Fibroblast of skin of left quadriceps (primary cell): ENCODE measurements at regions not wholly inside any gene's neighbourhood (a gene's known extent, or its start where the extent isn't known, plus 50 kb on each side); places are given as distances from the start of the nearest gene placed in this dataset.
"Not testable (repeated sequence)": the region's sequence is repeated elsewhere in the genome, so short reads cannot be mapped to it uniquely, and the experiment has no call there.

Experiments
- DNase-seq, 2 experiments: peaks; one replicate each; pipeline ENCODE4 v3.0.0-alpha.2; 2013; ENCODE audit warnings: low read depth in 2 of 2

DNA sequence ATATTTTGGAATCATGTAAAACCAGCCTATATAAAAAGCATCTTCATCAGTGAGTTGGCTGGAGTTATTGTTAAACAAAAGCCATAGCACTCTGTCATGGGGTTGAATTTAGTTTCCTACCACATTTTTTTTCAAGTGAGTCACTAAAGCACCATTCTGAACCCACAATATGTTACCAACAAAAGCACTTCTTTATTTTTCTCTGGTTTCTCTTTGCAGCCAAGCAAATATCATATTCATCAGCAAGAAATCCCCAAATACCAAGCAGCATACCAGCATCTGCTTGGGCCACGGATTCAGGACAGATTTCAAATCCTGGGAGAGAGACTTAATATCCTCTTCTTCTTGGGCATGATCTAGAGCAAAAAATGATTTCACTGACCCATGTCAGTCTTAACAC is 441.4 kb downstream of the BCKDHB start:
- DNase-seq = peak; percentile 82 to 85

DNA sequence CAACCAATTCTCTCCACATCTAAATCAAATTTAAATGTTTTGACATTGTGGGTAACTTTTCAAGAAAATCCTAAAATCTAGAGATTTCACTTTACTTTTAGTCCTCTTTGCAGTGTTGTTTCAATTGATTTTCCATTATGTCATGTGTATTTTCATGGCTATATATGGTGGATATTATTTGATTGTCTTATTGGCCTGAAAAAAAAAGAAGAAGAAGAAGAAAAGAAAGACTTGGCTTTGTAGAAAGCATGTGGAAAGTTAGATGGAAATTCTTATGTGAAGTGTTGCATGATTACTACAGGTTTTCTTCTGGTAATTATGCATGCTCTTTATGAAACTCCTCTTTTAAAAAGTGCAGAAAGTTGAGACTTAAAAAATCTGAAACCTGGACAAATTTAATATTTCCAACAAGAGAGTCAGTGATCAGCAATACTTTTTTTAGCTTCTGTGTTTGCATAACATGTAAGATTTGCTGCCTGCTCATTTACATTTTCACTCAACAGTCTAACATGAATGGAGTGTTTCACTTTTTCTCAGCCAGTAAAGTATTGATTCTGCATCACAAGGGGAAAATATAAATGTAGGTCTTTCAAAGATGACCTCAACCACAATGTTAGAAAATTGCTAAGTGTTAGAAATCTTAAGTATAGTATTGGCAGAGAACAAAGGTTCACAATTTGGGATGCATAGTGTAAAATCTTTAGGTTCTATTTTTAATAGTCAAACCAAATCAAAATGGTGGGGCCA is 438.7 kb downstream of the BCKDHB start:
- DNase-seq = no peak

DNA sequence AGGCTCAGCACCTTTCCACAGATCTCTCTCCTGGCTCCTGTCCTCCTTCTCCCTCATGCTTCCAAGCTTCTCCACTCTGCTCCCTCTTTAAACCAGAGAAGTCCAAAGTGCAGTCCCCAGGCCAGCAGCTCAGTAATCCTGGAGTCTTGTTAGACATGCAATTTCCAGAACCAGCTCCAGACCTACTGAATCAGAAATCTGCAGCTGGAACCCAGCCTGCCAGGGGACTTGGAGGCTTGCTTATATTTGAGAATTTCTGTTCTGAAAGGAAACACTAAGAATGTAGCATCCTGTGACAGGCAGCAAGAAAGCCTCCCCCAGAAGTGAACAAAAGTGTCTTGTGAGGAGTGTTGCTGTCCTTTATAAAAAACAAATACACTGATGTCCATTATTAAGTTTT is 438.1 kb downstream of the BCKDHB start:
- no peak for DNase-seq

DNA sequence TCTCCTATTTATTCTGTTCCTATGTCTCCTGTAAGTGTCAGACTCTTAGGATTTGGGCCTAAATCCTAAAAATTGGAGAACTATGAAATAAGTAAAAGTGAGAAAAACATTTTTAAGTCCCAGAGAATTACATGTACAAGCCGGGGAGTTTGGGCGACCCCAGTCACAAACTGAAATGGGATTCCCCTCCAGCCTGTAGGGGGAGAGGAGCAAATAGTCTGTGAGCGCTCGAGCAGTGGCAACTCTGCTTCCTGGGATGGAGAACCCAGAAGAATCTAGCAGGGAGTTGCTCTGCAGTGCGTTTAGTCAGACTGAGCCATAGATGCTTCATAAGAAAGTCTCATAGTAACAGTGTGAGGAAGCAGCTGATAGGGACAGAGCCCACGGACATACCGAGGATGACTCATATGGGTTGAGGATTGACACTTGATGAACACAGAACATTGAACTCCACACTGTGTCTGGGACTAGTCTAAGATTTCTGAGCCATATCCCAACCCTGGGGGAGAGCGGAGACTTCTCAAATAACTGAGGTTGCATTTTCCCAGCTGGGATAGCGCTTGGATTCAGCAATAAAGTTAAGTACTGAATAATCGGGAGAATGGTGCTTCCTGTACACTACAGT is 437.2 kb downstream of the BCKDHB start:
- peak in 1 of 2 experiments; percentile 24 for DNase-seq

DNA sequence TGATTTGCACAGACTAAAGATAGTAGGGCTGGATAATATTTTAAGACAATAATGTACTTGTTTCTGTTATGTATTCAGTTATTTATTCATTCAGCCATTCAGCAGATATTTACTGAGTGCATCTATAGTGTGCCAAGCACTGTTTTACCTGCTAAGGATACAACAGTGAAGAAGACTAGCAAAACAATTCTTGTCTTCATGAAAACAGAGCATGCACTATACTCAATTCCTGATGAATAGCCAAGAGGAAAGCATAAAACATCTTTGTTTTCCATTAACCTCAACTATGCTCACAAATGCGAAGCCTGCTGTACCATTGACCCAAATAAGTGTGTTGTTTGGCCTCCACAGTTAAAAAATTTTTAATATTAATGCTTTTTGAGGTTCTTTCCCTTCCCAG is 436.7 kb downstream of the BCKDHB start:
- DNase-seq = no peak

DNA sequence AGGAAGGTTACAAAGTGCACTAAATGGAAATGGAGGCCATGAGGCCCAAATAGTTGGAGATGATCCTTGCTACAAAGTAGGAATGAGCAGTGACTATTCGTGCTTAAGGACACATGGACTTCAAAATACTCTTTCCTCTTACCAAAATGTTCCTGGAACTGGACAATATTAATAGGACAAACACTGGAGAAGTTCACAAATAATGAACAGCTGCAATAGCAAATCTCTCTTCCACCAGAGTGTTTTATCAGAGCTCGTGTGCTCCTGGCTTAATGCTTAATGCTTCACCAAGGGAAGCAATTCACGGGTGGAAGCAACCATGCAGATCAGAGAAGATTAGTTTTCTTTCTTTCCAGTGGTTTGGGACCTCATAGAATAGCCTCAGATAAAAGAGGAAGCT is 435.4 kb downstream of the BCKDHB start:
- no peak for DNase-seq

DNA sequence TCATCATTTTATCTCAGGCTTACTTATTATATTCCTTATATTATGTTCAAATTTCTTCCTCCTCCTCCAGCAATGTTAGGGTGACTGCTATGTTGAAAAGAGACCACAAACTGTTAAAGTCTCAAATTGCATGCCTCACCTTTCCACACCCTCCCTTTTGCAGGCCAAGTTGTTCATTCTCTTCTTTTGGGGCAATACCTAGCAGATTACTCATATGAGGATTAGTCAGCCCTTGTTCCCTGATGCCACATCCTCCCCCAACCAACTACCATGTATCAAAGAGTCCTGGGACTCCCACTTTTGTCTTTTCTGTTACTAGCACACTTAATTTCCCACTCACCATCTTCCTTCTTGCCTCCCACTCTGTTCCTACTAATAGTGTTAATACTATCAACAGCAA is 434.7 kb downstream of the BCKDHB start:
- DNase-seq = peak; percentile 78 to 82

DNA sequence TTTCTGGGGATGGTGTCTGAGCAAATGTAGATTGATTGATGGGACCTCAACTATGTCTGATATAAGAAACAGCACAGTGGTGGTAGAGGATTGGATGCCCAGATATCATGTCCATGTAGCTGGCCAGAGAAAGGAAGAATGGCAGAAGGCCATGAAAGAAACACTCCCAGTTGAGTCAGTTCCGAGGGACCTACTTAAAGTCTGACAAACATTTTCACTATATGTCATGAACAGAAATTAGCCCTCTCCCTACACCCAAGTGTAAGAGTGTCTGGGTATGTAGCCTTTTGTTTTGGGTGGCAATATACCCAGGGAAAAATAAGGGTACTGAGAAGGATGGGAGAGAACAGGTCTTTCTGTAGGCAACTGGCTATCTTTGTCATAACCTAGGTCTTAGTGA is 434.2 kb downstream of the BCKDHB start:
- DNase-seq = no peak

DNA sequence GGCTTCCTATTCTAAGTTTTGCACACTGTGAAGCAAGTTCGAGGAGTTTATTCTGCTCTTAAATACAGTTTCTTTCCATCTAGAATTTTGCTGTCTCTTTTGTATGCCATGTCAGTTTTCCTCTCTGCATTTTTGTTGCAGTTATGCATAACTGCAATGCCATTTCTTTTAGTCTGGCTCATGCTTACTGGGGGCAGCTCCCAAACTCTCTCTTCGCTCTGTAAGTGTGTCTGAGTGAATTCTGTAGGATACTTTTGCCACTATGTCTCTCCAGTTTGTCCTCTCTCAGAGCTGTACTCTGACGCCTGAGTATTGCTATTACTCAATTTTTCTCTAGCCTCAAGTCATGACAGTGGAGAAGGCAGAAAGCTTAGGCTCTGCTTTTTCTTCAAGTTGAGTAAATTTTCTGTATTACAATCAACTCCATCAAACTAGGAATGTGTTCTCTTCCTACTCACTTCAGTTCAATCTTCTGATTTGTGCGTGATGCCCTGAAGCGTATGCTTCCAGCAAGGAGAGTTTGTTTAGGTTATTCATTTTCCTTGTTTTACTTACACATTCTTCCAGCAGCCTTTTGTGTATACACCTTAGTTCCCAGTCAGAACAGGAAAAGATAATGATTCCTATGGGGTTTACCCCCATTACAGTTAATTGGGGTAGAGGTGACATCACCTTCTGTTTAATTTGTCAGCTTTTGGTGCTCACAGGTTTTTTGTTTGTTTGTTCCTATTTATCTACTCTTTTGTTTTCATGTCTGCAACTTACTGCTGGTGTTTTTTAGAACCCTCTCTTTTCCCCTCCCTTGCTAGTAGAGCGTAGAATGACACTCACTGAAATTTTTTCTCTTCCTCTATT is 430.9 kb downstream of the BCKDHB start:
- no peak for DNase-seq

DNA sequence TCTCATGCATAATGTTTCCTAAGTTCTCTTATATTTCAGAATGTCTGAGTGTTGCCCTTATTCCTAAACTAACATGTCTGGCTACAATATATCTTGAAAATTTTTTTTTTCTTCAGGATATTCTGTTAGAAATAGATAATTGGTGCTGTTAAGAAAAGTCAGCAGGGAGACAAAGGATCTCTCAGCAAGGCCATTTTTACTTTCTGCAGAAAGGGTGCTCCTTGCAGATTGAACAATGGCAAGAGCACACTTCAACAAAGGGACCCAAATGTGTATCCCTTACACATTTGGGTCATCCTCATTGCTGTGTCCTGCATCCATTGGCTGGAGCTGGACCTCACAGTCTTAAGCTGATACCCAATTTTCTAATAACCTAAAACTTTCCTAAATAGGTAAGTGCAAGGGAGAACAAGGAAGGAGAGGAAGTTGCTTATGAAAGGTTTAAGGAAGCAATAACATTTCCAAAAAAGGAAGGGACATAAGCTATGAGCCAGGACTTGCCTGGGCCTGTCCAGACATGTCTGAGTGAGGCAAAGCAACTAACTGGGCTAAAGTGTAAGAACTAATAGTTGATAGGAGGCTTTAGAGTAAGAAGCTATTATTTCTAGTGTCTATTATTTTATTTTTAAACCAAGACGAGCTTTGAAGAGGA is 429.6 kb downstream of the BCKDHB start:
- DNase-seq = no peak

DNA sequence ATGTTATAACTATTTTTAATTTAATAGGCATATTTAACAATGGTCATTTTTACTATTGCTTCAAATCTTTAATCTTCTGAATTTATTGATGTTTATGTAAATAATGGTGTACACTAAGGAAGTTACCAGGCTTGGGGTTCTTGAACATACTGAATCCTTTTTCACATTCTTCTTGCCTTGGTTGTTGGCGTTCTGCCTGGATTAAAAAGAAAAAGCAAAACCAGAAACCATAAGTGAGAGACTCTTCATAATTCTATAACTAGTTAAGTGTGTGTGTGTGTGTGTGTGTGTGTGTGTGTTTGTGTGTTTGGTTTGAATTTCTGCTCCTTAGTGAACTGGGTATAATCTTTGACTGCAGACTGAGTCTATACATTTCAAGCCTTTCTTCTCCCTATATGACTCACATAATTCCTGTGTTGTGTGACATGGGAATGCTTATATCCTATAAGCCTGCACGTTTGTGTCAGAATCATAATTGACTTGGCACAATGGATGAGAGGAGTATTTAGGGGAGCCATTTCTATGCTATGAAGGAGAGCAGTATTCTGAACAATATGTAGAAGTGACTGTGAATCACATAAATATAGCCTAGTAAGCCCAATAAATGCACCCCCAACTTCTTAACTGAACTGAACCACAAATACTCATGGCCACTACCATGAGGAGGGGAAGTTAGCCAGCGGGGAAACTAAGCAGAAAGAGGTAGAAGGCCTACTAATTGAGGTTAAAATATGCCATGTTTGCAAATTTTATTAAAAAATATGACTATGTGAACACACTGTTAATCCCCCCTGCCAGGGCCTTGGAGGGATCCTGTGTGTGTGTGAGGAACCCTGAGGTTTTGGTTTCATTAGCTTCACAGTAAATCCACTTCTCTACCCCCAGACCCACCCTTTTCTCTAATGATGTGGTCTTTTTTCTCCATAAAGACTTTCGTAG is 425.5 kb downstream of the BCKDHB start:
- DNase-seq = peak; percentile 52 to 60

DNA sequence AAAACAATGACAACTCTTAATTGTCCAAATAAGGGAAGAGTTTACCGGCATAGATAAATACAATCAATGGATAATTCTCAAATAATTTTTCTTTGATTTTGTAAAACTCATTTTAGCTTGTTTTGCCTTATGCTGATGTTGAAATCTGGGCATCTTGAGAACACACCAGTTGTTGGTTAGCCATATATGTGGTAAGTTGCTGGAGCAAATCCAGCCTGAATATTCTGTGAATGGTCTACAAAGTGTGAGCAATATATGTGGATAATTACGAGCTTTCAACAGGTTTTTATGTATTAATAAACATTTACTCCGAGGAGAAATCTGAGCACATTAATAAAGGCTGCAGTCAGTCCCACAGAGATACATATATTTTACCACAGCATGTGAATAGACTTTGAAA is 423.6 kb downstream of the BCKDHB start:
- peak; percentile 80 to 83 for DNase-seq

DNA sequence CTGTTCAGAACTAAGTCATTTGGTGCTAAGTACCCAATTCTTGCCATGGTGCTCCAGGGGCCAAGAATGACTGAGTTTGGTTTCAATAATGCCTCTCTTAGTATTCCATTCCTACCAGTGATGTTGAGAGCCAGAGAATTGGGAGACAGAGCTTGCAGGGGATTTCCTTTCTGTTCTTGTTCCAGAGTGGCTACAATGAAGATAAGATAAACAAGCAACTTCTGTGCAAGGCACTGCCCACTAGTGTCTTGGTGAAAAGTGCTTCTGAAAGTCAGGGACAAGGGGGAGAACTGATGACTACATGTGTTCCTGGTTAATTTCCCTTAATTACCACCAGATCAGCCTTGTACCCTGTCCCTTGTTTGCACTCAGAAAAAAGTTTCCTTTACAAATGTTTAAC is 421.6 kb downstream of the BCKDHB start:
- no peak for DNase-seq

DNA sequence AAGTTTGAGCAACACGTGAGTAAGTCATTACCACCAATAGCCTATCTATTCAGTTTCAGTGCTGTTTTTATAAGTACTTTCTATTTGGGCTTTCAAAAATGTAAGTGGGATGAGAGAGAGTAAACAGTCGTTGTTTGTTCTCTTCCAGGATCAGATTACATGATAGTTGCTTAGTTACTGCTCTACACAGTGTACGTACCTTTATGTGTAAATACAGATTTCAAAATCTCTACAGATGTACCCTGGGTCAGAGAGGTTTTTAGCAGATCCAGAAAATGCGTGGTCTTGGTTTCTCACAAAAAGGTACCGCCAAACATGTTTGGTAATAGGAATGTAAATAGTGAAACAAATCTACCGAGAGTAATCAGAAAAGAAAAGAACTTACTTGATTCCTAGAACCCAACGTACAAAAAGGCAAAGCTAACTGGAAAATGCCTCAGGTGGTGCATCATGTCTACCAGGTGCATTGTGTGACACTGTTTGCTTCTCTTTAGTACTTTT is 421.1 kb downstream of the BCKDHB start:
- no peak for DNase-seq

DNA sequence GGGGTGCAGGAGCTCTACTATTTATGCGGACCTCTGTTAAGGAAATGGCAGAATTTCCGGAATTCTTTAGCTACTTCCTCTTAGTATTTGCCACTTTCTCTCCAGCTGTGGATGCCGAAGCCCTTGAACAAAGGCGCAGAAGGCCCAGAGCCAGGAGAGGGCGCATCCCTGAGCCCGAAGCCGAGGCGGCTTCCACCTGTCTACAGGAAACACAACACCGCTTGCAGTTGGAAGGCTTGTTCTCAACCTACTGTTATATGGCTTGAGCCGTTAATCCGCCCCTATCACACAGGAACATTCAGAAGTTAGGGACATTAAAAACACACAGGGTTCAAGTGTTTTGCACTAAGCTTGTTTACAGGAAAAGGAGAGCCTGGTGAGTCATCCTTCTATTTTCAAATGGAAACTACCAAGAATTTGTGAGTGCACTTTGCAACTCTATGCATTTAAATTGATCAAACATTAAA is 417.1 kb downstream of the BCKDHB start:
- DNase-seq = no peak

DNA sequence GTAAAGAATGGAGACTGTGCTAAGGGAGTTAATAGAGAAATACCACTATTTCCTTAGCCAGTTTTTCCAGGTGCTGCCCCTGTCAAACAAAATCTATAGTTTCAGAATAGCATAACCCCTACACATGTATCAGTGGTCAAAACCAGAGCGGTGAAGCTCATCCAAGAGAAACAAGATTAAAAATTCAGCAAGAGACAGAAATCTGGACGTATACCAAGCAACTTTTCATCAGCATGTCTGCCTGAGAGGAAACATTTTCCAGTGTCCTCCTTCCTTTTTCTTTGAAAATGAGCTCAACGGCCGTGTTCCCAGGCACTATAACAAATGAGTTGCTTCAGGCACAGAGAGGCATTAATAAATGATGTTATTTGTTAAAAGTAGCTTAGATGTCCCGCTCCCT is 416.5 kb downstream of the BCKDHB start:
- DNase-seq = no peak

DNA sequence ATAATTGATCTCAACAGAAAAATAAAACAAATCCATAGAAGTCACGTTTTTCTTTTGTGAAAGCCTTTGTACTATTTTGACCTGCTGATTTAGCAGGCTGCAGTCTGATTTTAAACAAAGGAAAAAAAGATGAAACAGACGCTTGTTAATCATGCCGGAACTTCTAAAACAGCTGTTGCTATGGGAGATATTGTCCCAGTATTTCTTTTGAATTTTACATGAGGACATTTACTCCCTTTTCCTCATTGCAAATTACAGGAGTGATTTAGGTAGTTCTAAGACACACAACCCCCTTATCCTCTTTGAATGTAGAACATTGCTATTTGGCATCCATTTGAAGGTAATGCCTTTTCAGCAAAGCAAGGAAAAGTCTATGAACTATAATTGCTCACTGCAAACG is 416.1 kb downstream of the BCKDHB start:
- DNase-seq = no peak

DNA sequence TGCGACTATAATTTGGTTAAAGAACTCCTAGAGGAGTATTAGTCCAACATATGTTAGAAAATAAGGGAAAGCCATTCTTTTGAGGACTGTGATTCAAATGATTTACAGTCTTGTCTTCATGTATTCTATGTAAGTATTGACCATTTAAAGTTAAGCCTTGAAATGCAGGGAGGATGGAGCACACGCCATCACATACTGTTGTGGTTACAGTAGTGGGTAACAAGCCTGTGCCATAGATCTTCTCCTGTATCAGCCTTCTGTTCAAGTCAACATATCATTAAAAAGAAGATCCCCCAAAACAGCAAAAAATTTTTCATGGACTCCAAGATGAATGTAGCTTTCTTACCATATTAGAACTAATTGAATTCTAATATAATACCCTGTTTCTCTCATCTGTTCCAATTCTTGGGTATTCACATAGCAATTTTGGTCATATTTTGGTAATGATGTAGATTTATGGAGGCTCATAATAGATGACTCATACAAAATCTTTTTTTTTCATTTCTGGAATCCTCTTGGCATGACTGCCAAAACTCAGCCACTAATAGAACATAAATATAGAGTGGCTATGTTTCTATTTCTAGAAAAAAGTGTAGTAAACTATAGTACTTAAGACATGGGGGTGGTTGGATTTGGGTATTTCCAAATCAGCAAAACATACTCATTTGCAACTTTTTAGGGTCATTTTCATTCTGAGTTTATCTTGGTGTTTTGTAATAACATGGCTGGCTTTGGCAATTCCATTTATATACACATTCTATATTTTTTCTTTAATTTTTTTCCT is 413.5 kb downstream of the BCKDHB start:
- peak; percentile 87 to 88 for DNase-seq

DNA sequence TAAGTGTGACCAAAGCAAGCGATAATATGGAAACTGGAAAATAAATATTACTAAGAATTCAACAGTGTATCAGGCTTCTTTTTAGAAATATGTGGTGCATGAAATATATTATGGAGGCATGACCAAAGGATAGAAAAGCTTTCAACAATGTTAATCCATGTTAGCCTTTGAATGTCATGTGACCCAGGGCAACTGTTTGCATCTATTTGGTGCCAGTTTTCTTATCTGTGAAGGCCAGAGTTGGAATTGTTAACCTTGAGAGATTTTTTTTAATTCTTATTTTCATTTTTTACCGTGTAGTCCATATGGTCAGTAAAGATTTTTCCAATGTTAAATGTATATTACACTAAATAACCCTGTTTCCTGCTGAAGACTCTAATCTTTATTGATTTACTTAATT is 411.1 kb downstream of the BCKDHB start:
- DNase-seq = no peak

DNA sequence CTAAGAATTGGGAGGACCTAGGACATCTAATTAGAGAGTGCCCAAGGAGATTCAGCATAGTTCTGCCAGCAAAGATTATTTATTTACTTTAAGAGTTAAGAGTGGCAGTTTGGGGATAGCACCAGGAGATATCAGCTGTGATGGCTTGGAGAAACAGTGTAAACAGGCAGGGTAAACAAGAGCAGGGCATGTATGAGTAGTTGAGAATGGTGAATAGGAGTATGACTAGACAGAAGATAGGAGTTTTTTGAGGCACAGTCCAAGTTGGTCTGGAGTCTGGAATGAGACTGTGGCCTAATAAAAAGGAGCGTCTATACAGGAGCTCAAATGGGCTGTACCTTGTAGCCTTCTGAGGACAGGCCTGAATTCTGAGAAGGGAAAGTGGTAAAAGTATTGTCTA is 404.1 kb downstream of the BCKDHB start:
- DNase-seq = not testable (repeated sequence)
